HFFc6 (cell line): ENCODE measurements at regions not wholly inside any gene's neighbourhood (a gene's known extent, or its start where the extent isn't known, plus 50 kb on each side); places are given as distances from the start of the nearest gene placed in this dataset.

Experiments
- DNase-seq: peaks from one replicate; pipeline ENCODE4 v3.0.0-alpha.2; 2018
- H3K27ac Mint-ChIP-seq: 2 replicates; pipeline ENCODE4 v1.8.0; 2020; ENCODE audit warnings: mild to moderate bottlenecking, mixed read lengths
- H3K27me3 Mint-ChIP-seq: 2 replicates; pipeline ENCODE4 v1.8.0; 2021; ENCODE audit warnings: mild to moderate bottlenecking, moderate library complexity, mixed read lengths; ENCODE audit not compliant: insufficient read depth
- H3K36me3 Mint-ChIP-seq: 2 replicates; pipeline ENCODE4 v1.8.0; 2021; ENCODE audit warnings: low read depth, mixed read lengths
- H3K4me1 Mint-ChIP-seq: 2 replicates; pipeline ENCODE4 v1.8.0; 2020; ENCODE audit warnings: low read depth, mixed read lengths
- H3K4me3 Mint-ChIP-seq: 2 replicates; pipeline ENCODE4 v1.8.0; 2020; ENCODE audit warnings: mild to moderate bottlenecking, moderate library complexity, mixed read lengths
- H3K9me3 Mint-ChIP-seq: 2 replicates; pipeline ENCODE4 v1.8.0; 2020; ENCODE audit warnings: mild to moderate bottlenecking, mixed read lengths
- CTCF ChIP-seq: fragments of 200-600 bp; sonication (generic); IDR thresholded peaks from 2 replicates; pipeline ENCODE4 v1.5.0; 2021; ENCODE audit warnings: antibody characterized with exemption, mild to moderate bottlenecking

- H3K4me1 Mint-ChIP-seq, result peaks cover 20% of the 10 kb centered on the region
- H3K9me3 Mint-ChIP-seq, result no peaks in the 10 kb centered on the region
- no peak overlapping the region for H3K27ac Mint-ChIP-seq
- no peak for DNase-seq
- H3K27me3 Mint-ChIP-seq, result peaks cover 4% of the 10 kb centered on the region; the same call in 1 of the 2 replicates
- TF ChIP-seq CTCF, result no peak
- H3K36me3 Mint-ChIP-seq, result no peaks in the 10 kb centered on the region
- no peak overlapping the region for H3K4me3 Mint-ChIP-seq
Observed at GRCh38 chr6:147133669-147134068, 70.5 kb upstream of the STXBP5 start.

GRCh38 chr6:147135211-147135681 lies 69.0 kb upstream of the STXBP5 start:
- peaks cover 4% of the 10 kb centered on the region; the same call in 1 of the 2 replicates for H3K27me3 Mint-ChIP-seq
- peaks cover 20% of the 10 kb centered on the region for H3K4me1 Mint-ChIP-seq
- H3K9me3 Mint-ChIP-seq, result no peaks in the 10 kb centered on the region
- peak; percentile 32 for DNase-seq
- no peak for TF ChIP-seq CTCF
- no peaks in the 10 kb centered on the region for H3K36me3 Mint-ChIP-seq
- no peak overlapping the region for H3K4me3 Mint-ChIP-seq
- no peak overlapping the region for H3K27ac Mint-ChIP-seq

GRCh38 chr6:147136057-147136456 lies 68.2 kb upstream of the STXBP5 start:
- DNase-seq, result no peak
- Mint-ChIP-seq H3K9me3 (no peaks in the 10 kb centered on the region), H3K4me1 (peaks cover 20% of the 10 kb centered on the region), H3K4me3 (no peak overlapping the region), H3K36me3 (no peaks in the 10 kb centered on the region), H3K27ac (no peak overlapping the region), H3K27me3 (peaks cover 4% of the 10 kb centered on the region; the same call in 1 of the 2 replicates)
- no peak for TF ChIP-seq CTCF

- TF ChIP-seq CTCF, result no peak
- peaks cover 23% of the 10 kb centered on the region for H3K4me1 Mint-ChIP-seq
- no peak overlapping the region for H3K4me3 Mint-ChIP-seq
- DNase-seq, result no peak
- peaks cover 4% of the 10 kb centered on the region; the same call in 1 of the 2 replicates for H3K27me3 Mint-ChIP-seq
- H3K36me3 Mint-ChIP-seq, result no peaks in the 10 kb centered on the region
- H3K9me3 Mint-ChIP-seq, result no peaks in the 10 kb centered on the region
- H3K27ac Mint-ChIP-seq, result no peak overlapping the region
Observed at GRCh38 chr6:147137986-147138385, 66.2 kb upstream of the STXBP5 start.

GRCh38 chr6:147138835-147139234 lies 65.4 kb upstream of the STXBP5 start:
- Mint-ChIP-seq H3K9me3 (no peaks in the 10 kb centered on the region), H3K36me3 (no peaks in the 10 kb centered on the region), H3K4me1 (peaks cover 23% of the 10 kb centered on the region), H3K27me3 (peaks cover 4% of the 10 kb centered on the region; the same call in 1 of the 2 replicates), H3K4me3 (no peak overlapping the region), H3K27ac (no peak overlapping the region)
- TF ChIP-seq CTCF, result no peak
- no peak for DNase-seq
